ENCODE measurements at regions not wholly inside any gene's neighbourhood (a gene's known extent, or its start where the extent isn't known, plus 50 kb on each side); places are given as distances from the start of the nearest gene placed in this dataset.

DNA sequence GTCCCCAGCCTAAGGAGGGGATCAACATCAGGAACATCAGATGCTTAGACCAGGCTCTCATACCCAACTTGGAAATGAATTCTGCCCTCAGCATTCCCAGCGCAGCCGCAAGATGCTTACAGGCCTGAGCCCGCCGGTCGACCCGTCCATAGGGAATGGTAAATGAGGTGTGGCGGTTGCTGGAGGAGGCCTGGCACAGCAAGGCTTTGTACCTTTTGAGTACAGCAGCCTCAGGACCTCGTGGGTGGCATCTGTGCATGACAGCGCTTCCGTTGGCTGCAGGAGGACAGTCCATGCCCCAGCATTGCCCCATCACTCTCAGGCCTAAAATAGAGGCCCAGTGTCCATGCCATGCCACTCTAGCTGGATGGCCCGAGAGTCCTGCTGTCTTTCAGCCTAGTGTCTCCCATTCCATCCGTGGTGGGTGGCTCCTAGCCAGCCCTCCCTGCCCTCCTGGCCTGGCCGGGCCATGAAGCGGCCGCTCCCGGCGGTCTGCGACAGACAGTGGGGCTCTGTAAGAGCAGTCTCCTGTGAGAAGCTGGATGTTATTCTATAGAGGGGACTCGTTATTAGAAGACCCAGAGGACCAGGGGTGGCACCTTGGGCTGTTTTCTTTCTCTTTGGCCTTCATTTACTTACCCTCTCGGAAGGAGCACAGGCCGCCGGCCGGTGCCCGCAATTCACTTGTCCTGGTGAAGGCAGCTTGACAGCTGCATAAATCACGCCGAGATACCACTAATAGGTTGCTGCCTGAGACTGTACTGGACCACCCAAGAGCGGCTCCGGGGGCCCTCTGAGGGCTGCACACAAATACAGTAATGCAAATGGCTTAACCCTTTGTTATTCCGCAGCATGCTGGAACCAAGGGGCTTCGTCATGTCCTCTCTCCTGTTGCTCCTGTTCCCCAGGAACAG, 223.5 kb upstream of the TUT7 start:
- intact Hi-C loops (cut with micrococcal nuclease) = no loop called here
- Mint-ChIP-seq H3K9me3 (ENCODE audit: insufficient read depth) (no peaks in the 10 kb centered on the region), H3K4me3 (no peak overlapping the region), H3K27me3 (peaks cover 3% of the 10 kb centered on the region), H3K4me1 (peaks cover 5% of the 10 kb centered on the region), H3K27ac (no peak overlapping the region)
- Histone ChIP-seq H3K36me3 (replicated peaks in 1 of 2; ENCODE audit: control extremely low read depth in 1 of 2, control insufficient read depth in 1 of 2, extremely low read depth in 1 of 2, insufficient read depth in 2 of 2, low read length in 1 of 2) (no peaks in the 10 kb centered on the region), H3K4me3 (ENCODE audit: control extremely low read depth in 1 of 5, extremely low read depth in 1 of 5, insufficient read depth in 1 of 5, low read depth in 2 of 5, low read length in 4 of 5) (no peak overlapping the region), H3K4me1 (ENCODE audit: control insufficient read depth in 2 of 2, insufficient read depth in 2 of 2, low read length in 2 of 2) (no peaks in the 10 kb centered on the region), H2AFZ (ENCODE audit: insufficient read depth, low read depth, low read length, poor library complexity, severe bottlenecking) (no peak overlapping the region), H3K9ac (ENCODE audit: low read length) (no peak overlapping the region), H3K27ac (ENCODE audit: low read length in 2 of 2) (no peak overlapping the region), H3K4me2 (replicated peaks; ENCODE audit: low read depth, low read length, poor library complexity, severe bottlenecking) (no peak overlapping the region), H3K9me3 (ENCODE audit: control extremely low read depth in 1 of 3, control insufficient read depth in 2 of 3, insufficient read depth in 1 of 3, low read length in 2 of 3) (no peaks in the 10 kb centered on the region), H3K27me3 (replicated peaks in 1 of 4; ENCODE audit: control extremely low read depth in 1 of 4, control insufficient read depth in 3 of 4, insufficient read depth in 4 of 4, low read length in 3 of 4) (no peaks in the 10 kb centered on the region), H4K20me1 (ENCODE audit: control insufficient read depth, insufficient read depth, low read length, poor library complexity, severe bottlenecking) (no peaks in the 10 kb centered on the region), H3K79me2 (ENCODE audit: control insufficient read depth, insufficient read depth, low read length) (no peaks in the 10 kb centered on the region)
- ChIA-PET CTCF (no interaction called here), POLR2A (no interaction called here)
- DNase-seq (no peak), ATAC-seq (ENCODE audit: low read depth) (no peak)
- TF ChIP-seq, protein P1, sequence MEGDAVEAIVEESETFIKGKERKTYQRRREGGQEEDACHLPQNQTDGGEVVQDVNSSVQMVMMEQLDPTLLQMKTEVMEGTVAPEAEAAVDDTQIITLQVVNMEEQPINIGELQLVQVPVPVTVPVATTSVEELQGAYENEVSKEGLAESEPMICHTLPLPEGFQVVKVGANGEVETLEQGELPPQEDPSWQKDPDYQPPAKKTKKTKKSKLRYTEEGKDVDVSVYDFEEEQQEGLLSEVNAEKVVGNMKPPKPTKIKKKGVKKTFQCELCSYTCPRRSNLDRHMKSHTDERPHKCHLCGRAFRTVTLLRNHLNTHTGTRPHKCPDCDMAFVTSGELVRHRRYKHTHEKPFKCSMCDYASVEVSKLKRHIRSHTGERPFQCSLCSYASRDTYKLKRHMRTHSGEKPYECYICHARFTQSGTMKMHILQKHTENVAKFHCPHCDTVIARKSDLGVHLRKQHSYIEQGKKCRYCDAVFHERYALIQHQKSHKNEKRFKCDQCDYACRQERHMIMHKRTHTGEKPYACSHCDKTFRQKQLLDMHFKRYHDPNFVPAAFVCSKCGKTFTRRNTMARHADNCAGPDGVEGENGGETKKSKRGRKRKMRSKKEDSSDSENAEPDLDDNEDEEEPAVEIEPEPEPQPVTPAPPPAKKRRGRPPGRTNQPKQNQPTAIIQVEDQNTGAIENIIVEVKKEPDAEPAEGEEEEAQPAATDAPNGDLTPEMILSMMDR (IDR thresholded peaks at IDR 0.05) = no peak
- TF ChIP-seq EZH2 (IDR thresholded peaks at IDR 0.05; ENCODE audit: borderline replicate concordance, insufficient read depth, low read depth, low read length, poor library complexity, severe bottlenecking) = no peak
- WGBS (ENCODE audit: insufficient coverage) = 84% methylated on average over 26 of the region's 30 CpGs

DNA sequence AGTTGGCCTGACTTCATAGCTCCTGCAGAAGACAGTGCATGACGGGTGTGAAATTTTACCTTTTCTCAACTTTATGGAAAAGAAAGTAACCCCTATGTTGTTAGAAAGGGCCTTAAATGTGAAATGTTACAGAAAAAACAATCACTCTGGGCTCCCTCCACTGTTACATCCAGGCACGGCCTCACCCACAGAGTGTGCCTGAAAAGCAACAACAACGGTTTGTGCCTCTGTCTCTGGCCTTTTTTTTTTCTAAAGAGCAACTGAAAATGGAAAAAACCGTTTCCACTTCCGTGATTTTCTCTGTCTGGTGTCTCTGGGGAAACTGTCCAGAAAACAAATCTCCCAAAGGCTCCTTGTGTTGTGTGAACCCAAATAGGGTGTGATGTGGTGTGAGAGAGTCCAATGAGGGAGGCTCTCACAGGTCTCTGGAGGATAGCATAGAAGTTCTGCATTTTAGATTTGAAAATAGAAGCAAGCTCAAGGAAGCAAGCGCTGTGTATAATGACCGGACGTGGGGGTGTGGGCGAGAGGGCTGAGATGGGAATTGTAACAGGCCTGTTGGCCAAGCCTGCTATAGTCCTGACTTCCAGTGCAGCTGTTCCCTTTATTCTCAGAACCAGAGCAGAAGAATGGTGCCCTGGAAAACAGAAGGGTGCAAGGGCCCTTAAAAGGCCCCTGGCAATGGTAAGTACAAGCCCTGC, 221.8 kb upstream of the TUT7 start:
- Histone ChIP-seq H3K27ac (ENCODE audit: low read length in 2 of 2) (no peak overlapping the region), H3K79me2 (ENCODE audit: control insufficient read depth, insufficient read depth, low read length) (no peaks in the 10 kb centered on the region), H3K4me3 (ENCODE audit: control extremely low read depth in 1 of 5, extremely low read depth in 1 of 5, insufficient read depth in 1 of 5, low read depth in 2 of 5, low read length in 4 of 5) (no peak overlapping the region), H3K9ac (ENCODE audit: low read length) (no peak overlapping the region), H4K20me1 (ENCODE audit: control insufficient read depth, insufficient read depth, low read length, poor library complexity, severe bottlenecking) (no peaks in the 10 kb centered on the region), H3K36me3 (replicated peaks in 1 of 2; ENCODE audit: control extremely low read depth in 1 of 2, control insufficient read depth in 1 of 2, extremely low read depth in 1 of 2, insufficient read depth in 2 of 2, low read length in 1 of 2) (no peaks in the 10 kb centered on the region), H2AFZ (ENCODE audit: insufficient read depth, low read depth, low read length, poor library complexity, severe bottlenecking) (no peak overlapping the region), H3K9me3 (ENCODE audit: control extremely low read depth in 1 of 3, control insufficient read depth in 2 of 3, insufficient read depth in 1 of 3, low read length in 2 of 3) (no peaks in the 10 kb centered on the region), H3K4me1 (ENCODE audit: control insufficient read depth in 2 of 2, insufficient read depth in 2 of 2, low read length in 2 of 2) (no peaks in the 10 kb centered on the region), H3K4me2 (replicated peaks; ENCODE audit: low read depth, low read length, poor library complexity, severe bottlenecking) (no peak overlapping the region), H3K27me3 (replicated peaks in 1 of 4; ENCODE audit: control extremely low read depth in 1 of 4, control insufficient read depth in 3 of 4, insufficient read depth in 4 of 4, low read length in 3 of 4) (no peaks in the 10 kb centered on the region)
- Mint-ChIP-seq H3K27me3 (peaks cover 4% of the 10 kb centered on the region), H3K27ac (no peak overlapping the region), H3K4me3 (no peak overlapping the region), H3K4me1 (peaks cover 5% of the 10 kb centered on the region), H3K9me3 (ENCODE audit: insufficient read depth) (no peaks in the 10 kb centered on the region)
- TF ChIP-seq, protein P1 (IDR thresholded peaks at IDR 0.05) = no peak
- POLR2A ChIA-PET = no interaction called here
- intact Hi-C loops (cut with micrococcal nuclease) = no loop called here
- WGBS (ENCODE audit: insufficient coverage) = 62% methylated on average over 8 of the region's 9 CpGs
- DNase-seq (no peak), ATAC-seq (ENCODE audit: low read depth) (no peak)
- CTCF ChIA-PET = no interaction called here
